ENCODE measurements at regions not wholly inside any gene's neighbourhood (a gene's known extent, or its start where the extent isn't known, plus 50 kb on each side); places are given as distances from the start of the nearest gene placed in this dataset.
"Not testable (repeated sequence)": the region's sequence is repeated elsewhere in the genome, so short reads cannot be mapped to it uniquely, and the experiment has no call there.

DNA sequence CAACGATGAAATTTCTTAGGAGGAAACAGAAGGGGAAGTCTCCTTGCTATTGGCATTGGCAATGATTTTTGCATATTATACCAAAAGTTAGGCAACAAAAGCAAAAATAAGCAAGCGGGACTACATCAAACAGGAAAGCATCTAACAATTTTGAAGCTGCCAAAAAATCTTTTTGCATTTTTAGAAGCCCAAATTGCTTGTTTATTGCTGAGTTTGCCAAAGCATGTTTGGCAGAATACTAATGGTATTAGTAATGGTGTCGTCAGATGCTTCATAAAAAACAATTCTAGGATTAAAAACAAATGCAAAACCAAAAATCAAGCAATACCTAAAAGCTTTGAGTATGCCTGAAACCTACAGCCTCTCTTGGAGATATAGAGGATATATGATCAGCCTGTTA is 80.0 kb downstream of the GALR1 start:
- DNase-seq = no peak

DNA sequence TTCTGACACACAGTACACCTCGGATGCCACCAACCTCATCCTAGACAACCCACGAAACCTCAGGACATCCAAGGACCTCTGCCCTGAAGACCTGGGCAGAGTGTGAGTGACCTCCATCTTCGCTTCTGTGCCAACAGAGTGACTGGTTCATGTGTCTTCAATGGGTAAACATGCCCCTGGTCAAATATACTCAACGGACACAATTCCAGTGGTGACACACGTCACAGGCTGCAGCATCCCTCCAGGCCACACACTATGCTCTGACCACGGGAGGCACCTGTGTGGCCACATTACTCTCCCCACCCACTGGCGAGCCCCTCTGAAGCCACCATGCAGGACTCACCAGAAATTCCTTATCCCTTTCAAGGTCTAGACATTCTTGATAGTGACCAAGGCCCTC is 85.2 kb downstream of the GALR1 start:
- no peak for DNase-seq

DNA sequence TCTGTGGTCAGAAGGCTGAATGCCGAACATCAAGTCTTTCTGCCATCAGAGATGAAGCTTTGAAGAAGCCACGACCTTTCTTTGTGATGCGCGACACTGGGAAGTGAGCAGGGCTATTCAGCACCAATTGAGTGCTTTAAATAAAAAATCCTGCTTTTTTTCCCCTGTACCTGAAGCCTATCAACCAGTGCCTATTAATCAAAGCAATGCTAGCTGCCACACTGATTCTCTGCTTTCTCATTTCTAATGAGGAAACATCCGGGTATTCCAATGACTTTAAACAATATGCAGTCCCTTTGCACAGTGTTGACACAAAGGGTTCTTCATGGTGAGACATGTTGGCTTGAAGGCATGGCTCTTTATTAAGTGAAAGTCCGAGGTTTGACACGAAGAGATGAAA is 88.0 kb downstream of the GALR1 start:
- DNase-seq = no peak

DNA sequence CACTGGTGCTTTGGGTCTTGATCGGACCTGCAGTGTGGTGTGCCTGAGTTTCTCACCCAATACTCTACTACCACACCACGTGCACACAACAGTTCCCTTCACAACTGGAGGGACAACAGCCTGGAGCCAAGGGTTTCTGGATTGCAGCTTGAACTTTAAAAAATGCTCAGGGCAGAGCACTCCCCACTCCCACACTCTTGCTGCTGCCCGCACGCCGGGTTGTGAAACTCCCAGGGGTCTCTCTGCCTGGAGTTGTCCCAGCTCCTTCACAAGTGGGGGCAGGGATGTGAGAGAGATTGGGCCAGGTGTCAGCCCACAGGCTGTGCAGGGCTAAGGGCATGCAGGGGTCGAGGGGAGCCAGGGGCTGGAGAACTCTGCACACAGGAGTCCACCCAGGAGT is 89.4 kb downstream of the GALR1 start:
- no peak for DNase-seq

DNA sequence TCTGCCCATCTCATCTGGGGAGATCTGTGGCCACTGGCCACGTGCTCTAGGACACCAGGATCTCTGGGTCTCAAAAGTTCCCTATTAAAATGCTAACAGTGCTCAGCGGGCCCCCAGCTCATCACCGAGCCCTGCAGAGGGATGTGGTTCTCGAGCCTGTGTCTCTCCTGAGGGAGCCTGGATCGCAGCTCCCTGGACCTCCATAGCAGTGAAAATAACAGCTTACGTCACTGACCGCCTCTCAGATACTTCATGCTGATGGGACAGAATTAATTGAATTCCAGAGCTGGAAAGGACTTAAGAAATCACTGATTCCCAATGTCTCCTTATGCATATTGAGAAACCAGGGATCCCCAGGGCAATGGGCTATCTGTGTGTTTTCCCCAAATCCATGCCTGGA is 90.0 kb downstream of the GALR1 start:
- DNase-seq = no peak

DNA sequence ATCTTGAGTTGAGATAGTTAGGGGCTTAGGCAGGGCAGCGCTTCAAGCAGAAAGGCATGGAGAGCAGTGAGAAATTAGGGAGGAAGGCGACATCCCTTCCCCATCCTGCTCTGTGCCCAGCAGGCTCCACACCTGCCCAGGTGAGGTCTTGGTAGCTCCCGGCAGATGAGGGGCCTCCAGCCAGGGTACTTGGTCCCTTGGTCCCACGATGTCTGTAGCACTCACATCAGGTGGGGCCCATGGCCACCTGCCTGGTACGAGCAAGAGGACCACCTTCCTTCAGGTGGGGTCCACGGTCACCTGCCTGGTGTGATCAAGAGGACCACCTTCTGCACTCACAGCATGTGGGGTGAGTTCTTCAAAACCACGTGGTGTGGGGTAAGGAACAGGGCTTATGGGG is 91.2 kb downstream of the GALR1 start:
- no peak for DNase-seq

DNA sequence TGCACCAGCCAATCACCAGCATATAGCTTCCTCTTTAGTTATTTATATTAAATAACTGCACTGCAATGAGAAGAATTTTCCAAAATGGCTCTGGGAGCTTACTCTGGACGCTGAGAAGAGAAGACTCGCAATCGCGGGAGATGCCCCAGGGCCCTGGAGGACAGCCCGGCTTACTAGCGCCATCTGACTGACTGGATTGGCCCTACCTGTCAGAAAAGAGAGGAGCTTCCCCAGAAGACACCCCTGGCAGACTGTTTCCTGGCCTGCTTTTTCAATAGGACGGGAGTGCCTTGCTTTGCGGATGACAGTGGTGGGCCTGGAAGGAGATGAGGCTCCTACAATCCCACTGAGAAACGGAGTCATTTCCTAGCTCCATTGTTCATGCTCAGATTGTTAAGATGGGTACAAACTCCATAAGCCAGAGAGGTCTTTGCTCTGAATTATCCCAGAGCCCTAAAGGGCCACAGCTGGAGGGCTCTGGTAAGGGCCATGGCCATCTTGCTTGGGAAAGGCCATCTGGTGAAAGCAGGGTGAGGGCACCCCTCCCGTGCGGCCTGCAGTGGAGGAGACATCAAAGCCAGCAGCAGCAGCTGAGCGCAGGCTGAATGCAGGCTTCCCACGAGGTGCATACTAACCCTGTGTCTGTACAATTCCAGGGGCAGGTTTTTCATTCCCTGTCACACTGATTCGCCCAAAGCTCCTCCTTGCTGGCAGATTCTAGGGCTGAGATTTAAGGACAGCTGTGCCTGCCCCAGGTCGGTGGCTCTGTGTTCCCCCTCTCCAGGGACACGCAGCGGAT is 92.1 kb downstream of the GALR1 start:
- no peak for DNase-seq

DNA sequence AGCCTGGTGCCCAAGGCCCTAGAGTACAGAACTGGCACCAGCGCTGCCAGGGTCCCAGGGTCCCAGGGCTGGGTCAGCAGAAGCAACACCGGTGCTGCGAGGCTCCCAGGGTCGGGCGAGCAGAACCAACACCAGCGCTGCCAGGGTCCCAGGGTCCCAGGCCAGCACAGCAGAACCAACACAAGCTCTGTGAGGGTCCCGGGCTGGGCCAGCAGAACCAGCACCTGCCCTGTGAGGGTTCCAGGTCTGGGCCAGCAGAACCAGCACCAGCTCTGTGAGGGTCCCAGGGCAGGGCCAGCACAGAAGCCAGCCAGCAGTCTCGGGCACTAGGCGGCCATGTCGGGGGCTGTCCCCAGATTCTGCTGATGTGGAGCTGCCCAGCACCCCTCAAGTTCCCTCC is 93.1 kb downstream of the GALR1 start:
- no peak for DNase-seq

DNA sequence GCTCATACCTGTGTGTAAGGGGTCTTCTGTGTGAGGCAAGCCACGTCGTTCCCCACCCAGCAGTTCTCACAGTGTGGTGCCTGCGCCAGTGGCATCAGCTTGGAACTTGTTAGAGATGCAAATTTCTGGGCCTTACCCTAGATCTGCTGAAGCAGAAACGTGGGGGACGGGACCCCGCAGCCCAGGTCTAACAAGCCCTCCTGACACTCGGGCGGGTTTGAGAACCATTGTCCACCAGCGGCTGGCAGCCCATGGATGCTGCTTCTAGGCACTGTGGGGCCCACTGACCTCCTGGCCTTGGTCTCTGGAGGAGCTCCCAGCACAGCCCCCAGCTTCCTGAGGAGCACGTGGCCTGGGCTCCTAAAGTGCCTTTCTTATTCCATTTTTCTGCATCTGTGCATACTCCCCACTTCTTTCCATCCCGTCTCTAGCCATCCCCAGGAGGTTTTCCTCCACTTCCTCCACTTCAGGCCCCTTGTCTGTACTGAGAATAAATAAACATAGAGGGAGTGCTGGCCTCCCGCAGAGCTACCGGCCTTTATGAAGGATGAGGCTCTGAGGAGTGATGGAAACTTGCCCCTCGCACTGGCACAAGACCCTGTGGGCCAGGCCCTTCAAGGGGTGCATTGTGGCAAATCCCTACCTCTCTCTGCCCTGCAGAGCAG is 94.3 kb downstream of the GALR1 start:
- DNase-seq = no peak

DNA sequence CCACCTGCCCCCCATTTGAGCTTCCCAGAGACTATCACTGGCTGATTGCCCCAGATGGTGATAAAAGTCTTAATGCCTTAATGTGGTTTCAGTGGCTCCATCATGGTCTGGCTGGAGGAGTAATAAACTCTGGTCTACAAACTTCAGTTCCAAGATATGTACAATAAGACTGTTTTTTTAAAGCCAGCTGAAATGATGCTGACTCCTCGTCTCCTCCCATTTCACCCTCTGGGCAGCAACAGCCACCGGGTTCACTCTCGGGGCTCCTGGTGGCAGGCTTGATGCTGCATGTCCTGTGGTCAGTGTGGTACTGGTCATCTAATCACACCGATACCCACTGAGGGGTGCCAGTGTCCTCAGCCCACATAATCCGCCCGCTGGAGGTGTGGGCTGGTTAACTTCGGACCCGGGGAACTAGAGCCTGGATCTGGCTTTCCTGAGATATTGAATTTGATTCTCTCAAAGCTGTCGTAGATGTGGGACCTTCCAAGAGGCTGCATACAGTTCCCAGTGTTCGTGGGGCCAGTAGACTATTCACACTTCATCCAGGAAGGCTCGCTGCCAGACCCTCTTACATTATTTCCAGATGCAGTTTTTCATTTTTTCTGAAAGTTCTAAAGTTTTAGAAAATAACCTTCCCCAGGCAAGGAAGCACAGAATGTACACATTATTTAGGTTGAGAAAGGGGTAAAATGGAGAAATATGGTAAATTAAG is 95.3 kb downstream of the GALR1 start:
- no peak for DNase-seq

DNA sequence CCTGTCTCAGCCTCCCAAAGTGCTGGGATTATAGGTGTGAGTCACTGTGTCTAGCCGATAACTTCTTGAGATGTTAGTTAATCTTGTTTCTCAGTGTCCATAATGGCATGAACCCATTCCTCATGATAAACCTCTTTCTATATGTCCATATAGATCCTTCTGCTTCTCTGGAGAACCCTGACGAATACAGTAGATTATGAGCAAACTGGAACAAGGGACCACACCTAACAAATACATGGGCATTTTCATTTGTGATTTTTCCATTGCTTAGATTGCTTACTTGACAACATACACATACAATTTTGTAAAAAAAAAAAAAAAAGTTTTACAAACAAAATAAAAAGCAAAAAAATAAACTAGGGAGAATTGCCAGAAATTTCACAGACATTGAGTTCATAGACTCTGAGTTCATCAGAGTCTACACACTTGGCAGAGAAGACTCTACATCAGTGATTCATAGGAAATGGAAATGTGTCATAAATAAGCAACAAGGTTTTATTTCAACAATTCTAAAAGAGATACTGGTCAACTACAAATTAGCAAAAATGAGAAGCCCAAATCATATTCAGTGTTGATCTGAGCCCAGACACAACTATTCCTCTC is 96.7 kb downstream of the GALR1 start:
- no peak for DNase-seq

DNA sequence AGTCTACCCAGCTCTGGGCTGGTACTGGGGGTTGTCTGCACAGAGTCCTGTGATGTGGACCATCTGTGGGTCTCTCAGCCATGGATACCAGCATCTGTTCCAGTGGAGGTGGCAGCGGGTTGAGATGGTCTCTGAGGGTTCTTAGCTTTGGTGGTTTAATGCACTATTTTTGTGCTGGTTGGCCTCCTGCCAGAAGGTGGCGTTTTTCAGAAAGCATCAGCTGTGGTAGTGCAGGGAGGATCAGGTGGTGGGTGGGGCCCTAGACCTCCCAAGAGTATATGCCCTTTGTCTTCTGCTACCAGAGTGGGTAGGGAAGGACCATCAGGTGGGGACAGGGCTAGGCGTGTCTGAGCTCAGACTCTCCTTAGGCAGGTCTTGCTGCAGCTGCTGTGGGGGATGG is 103.7 kb downstream of the GALR1 start:
- not testable (repeated sequence) for DNase-seq

DNA sequence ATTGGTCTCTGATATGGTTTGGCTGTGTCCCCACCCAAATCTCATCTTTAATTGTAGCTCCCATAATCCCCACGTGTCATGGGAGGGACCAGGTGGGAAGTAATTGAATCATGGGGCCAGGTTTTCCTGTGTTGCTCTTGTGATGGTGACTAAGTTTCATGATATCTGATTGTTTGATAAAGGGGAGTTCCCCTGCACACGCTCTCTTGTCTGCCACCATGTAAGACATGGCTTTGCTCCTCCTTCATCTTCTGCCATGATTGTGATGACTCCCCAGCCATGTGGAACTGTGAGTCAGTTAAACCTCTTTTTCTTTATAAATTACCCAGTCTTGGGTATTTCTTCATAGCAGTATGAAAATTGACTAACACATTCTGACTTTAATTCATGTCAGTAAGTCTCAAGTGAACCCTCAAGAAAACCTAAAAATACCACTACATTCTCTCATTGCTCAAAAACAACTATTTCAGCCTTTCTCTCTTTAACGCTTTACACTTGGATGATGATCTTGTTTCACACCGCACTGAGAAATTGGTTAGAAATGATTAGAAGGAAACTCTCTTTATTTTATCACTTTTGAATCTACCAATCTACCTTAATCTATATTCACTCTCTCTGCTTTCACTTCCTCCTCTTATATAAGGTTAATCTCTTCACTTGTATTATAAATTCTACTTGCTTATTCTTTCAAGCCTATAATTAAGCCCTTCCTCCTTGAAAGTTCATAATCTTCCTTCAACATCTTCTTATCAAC is 110.1 kb downstream of the GALR1 start:
- no peak for DNase-seq

DNA sequence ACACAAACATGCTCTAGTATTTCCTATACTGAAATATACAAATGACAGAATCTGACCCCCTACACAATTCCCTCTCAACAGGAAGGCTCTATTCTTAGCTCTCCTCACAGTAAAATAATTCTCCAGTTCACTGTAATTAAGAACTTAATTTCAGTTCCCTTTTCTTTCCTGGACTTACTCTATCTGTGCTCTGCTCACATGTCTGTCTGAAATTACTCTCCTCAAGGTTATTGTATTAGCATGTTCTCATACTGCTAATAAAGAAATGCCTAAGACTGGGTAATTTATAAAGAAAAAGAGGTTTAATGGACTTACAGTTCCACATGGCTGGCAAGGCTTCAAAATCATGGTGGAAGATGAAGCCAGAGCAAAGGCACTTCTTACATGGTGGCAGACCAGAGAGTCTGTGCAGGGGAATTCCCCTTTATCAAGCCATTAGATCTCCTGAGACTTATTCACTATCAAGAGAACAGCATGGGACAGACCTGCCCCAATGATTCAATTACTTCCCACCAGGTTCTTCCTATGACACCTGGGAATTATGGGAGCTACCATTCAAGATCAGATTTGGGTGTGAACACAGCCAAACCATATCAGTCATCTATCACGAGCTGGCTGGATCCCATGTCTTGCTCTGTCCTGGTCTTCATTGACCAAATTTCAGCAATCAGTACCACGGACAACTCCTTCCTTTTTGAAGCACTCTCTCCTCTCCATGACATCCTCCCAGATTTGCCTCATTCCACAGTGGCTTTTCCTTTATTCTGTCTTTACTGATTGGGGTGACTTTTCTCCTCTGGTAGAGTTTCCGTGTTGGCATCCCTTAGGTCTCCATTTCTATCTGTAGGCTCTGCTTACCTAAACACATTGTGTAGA is 110.9 kb downstream of the GALR1 start:
- no peak for DNase-seq

DNA sequence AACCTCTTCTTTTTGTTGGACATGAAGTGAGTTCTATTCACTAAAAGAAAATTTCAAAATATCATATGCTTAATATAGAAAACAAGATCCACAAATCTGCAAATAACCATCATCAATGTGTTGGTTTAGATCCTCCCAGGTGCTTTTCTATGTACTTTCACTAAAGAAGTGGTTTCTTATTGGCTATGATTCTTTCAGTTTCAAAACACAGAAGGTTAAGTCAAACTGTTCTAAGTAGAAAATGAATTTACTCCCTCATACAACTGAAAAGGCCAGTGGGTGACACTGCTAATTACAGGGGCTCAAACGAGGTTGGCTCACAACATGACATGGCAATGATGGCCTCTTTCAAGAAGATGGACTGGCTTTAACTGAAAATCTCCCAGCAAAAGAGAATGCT is 111.7 kb downstream of the GALR1 start:
- DNase-seq = no peak

DNA sequence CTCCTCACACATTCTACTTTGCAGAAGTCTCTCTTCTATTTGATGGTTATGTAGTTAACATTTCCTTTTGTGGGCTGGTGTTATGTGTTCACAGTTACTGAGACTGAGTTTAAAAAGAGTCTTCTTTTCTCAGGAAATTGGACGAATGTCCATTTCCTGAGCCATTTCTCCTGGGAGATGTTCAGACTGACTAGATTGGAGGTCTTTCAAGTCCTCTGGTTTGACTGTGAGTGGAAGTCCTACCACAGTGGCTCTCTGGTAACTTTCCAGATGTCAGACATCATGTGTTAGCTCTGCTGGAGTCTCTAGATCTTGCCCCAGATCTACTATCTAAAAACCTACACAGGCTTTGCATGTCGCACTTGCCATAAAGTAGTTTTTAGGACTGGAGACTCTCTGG is 116.0 kb downstream of the GALR1 start:
- no peak for DNase-seq

DNA sequence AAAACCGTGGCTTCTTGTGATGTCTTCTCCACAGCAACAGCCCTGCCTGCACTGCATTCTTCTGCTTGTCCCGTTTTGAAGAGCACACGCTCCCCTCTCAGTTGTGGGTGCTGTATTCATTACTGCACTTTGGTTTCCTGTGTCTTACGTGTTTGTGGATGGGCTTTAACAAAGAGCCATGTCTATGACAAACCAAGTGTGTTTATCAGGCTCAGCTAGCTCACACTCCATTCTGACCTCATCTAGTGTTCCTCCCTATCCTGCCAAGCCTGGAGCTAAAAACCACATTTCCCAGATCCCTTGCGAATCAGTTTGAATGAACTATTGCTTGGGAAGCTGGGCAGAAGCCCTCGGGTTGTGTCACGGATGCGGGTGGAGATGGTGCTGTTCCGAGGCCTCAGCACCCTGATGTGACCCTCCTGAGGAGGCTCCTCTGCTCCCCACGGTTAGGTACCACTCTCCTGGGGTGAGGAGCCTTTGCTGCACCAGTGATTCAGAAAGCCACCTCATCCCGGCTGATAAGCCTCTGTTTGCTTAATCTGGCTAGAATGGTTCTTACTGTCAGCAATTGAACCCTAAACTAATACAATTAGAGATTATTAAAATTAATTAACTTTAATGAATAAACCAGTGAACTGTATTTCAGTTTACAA is 116.5 kb downstream of the GALR1 start:
- no peak for DNase-seq

DNA sequence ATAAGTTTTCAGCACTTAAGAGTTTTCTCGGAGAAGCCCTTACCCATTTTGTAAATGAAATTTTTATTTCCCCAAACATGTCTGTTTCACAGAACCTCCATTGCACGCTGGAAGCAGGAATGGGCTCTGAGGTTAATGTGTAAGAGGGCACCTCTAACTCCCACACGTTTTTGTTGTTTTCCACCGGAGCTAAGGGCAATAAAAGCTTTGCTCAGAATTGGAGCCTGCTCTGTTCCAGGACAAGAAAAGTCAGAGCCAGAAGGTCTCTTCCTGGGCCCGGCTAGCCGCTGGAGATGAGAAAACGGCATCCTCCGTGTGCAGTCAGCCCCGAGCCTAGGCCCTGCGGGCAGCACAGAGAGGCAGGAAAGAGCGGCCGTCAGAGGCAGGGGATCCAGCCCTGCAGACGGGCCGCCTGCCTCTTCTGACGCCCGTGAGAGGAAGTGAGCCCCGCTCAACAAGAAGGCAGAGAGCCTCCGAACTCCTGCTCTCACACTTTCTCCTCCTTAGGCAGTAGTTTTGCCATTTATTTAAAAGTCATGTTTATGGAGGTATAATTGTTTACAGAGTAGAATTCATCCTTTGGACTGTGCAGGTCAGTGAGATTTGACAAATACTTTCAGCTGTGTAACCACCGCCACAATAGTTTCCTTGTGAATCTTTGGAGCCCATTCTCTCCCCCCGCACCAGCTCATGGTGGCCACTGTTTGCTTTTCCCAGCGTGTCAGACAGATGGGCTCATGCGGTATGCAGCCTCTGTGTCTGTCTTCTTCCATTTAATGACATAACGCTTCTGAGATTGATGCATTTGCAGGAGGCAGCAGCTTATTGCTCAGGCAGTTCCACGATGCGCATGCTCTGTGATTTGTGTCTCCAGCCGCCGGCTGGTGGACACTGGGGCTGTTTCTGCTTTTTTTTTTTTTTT is 117.3 kb downstream of the GALR1 start:
- DNase-seq = no peak

DNA sequence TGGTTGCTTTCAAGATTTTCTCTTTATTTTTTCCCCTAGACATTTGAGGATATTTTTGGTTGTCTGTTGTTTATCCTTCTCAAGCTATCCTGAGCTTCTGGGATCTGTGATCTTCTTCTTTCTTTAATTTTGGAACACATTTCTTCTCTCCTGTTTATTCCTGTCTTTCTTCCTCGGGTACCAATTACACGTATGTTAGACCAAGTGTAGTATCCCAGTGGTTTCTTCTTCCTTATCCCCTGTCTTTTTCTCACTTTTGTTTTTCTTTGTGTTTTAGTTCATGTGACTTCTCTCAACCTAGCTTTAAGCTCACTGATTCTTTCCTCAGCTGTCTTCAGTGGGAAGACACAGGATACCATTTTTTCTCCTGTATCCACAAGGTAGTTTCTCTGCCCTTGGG is 120.0 kb downstream of the GALR1 start:
- no peak for DNase-seq

Data from stimulated activated CD4-positive, alpha-beta T cell treated with anti-CD3 and anti-CD28 coated beads, Interleukin-4, amount 100 ng/mL, for 1 hour (primary cell).